Endothelial cell (in vitro differentiated cells): ENCODE measurements at regions not wholly inside any gene's neighbourhood (a gene's known extent, or its start where the extent isn't known, plus 50 kb on each side); places are given as distances from the start of the nearest gene placed in this dataset.

Experiments
- DNase-seq: peaks from one replicate; pipeline ENCODE4 v3.0.0; 2021; ENCODE audit warnings: low spot score
- H3K27ac Mint-ChIP-seq: one replicate; pipeline ENCODE4 v1.8.0; 2021; ENCODE audit warnings: mixed read lengths, inconsistent platforms; ENCODE audit not compliant: unreplicated experiment
- H3K27me3 Mint-ChIP-seq: one replicate; pipeline ENCODE4 v1.8.0; 2021; ENCODE audit warnings: mild to moderate bottlenecking, moderate library complexity, mixed read lengths, inconsistent platforms; ENCODE audit not compliant: unreplicated experiment
- H3K36me3 Mint-ChIP-seq: one replicate; pipeline ENCODE4 v1.8.0; 2021; ENCODE audit warnings: mild to moderate bottlenecking, low read depth, mixed read lengths, inconsistent platforms; ENCODE audit not compliant: unreplicated experiment
- H3K4me1 Mint-ChIP-seq: one replicate; pipeline ENCODE4 v1.8.0; 2021; ENCODE audit warnings: mild to moderate bottlenecking, mixed read lengths, inconsistent platforms; ENCODE audit not compliant: unreplicated experiment
- H3K4me3 Mint-ChIP-seq: one replicate; pipeline ENCODE4 v1.8.0; 2021; ENCODE audit warnings: mild to moderate bottlenecking, mixed read lengths, inconsistent platforms; ENCODE audit not compliant: unreplicated experiment
- H3K9me3 Mint-ChIP-seq: one replicate; pipeline ENCODE4 v1.8.0; 2021; ENCODE audit warnings: mixed read lengths, inconsistent platforms; ENCODE audit not compliant: unreplicated experiment
- TF ChIP-seq, protein P1 (sequence below): fragments of 200-600 bp; sonication (generic); IDR thresholded peaks from one replicate; pipeline ENCODE4 v1.5.0; 2021; ENCODE audit warnings: antibody characterized with exemption; ENCODE audit not compliant: unreplicated experiment

DNA sequence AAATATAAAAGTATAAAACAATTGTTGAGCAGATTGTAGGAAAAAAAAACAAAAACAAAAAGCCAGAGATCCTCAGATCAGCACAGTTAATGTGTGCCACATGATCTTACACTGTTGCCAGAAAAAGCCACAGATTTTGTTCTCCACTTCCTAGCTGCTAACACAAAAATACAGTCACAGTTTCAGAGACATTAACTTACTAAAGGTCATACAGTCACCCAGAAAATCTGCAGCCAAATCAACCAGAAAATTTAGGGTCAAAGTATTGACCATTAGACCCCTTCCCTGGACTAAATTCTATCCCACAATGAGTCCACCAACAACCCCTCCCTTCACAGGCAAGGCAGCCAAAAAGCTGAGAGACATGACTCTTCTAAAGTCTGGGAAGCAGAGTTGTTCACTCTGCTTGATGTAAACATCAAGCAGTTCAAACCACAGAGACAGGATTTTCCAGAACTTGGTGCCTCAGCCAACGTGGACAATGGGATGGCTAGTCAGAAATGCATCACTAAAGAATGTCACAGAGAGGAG is 59.1 kb downstream of the SST start:
- peaks cover 2% of the 10 kb centered on the region for H3K27me3 Mint-ChIP-seq
- no peak overlapping the region for H3K4me3 Mint-ChIP-seq
- TF ChIP-seq, protein P1, sequence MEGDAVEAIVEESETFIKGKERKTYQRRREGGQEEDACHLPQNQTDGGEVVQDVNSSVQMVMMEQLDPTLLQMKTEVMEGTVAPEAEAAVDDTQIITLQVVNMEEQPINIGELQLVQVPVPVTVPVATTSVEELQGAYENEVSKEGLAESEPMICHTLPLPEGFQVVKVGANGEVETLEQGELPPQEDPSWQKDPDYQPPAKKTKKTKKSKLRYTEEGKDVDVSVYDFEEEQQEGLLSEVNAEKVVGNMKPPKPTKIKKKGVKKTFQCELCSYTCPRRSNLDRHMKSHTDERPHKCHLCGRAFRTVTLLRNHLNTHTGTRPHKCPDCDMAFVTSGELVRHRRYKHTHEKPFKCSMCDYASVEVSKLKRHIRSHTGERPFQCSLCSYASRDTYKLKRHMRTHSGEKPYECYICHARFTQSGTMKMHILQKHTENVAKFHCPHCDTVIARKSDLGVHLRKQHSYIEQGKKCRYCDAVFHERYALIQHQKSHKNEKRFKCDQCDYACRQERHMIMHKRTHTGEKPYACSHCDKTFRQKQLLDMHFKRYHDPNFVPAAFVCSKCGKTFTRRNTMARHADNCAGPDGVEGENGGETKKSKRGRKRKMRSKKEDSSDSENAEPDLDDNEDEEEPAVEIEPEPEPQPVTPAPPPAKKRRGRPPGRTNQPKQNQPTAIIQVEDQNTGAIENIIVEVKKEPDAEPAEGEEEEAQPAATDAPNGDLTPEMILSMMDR, result no peak
- DNase-seq, result no peak
- no peaks in the 10 kb centered on the region for H3K36me3 Mint-ChIP-seq
- H3K4me1 Mint-ChIP-seq, result no peaks in the 10 kb centered on the region
- H3K9me3 Mint-ChIP-seq, result no peaks in the 10 kb centered on the region
- H3K27ac Mint-ChIP-seq, result no peak overlapping the region

DNA sequence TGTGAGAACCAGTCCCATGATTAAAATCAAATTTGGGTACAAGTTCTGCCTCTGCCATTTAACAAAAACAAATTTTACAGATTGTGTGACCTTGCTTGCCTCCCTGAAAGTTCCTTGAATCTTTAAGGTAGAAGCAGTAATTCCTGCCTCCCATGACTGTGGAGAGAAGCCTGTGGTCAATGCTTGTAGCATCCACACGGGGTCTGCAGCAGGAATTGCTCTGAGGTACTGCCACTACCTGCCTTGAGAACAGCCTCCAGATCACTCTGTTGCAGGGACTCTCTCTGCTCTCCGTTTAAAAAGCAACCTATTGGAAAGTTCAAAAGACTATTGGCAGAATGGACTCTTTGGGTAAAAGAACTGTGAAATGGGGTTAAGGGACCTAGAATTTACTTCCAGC is 75.9 kb downstream of the SST start:
- TF ChIP-seq, protein P1, result no peak
- H3K4me3 Mint-ChIP-seq, result no peak overlapping the region
- H3K27ac Mint-ChIP-seq, result no peak overlapping the region
- H3K27me3 Mint-ChIP-seq, result peaks cover 1% of the 10 kb centered on the region
- no peaks in the 10 kb centered on the region for H3K36me3 Mint-ChIP-seq
- peaks cover 3% of the 10 kb centered on the region for H3K4me1 Mint-ChIP-seq
- no peak for DNase-seq
- no peaks in the 10 kb centered on the region for H3K9me3 Mint-ChIP-seq

DNA sequence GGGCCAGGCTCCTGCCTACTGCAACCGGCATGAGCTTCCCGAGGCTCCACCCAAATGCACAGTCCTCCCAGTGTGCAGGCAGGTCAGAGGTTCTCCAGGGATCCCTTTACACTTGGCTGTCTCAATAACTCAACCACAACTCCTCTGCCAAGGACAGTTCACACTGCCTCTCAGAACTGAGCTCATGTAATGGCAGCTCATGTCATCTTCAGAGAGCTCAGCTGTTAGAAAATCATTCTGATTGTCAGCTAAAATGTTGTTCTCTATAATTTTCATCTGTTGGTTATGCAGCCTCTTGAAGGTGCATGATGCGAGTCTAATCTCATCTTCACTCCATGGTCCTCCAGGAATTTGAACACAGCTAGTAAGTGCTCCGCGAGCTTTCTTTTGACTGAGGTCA is 76.7 kb downstream of the SST start:
- Mint-ChIP-seq H3K27ac (no peak overlapping the region), H3K4me1 (peaks cover 3% of the 10 kb centered on the region), H3K4me3 (no peak overlapping the region), H3K9me3 (no peaks in the 10 kb centered on the region), H3K36me3 (no peaks in the 10 kb centered on the region), H3K27me3 (no peaks in the 10 kb centered on the region)
- no peak for DNase-seq
- TF ChIP-seq, protein P1, result no peak

DNA sequence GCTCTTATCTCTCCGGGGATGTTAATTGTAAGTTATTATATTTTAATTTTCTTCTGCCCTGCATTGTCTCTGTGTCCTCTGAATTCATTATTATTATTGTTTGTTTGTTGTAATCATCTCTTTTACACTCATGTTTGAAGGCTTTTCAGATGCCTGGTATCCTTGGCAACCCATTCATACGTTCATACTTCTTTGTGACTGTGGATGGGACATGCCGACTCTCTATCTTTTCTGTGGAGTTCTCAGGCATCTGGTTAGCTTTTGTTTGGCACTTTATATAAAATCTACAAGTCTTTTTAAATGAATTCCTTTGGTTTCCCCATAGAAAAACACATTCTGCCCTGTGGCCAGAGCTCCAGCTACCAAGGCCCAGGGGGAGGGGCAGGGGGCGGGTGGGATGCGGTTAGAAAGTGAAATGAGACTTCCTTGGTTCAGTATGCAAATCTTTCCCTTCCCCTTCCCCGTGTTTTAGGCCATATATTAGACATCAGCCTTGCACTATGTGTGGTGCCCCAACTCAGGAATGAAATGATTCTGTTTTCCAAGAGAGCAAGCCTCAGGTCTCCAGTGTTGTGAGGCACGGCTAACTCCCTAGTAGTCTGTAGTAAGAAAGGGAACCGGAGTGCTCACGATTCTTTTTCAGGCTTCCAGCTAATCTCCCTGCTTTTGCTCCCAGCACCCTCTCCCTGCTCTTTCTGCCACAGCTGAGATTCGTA is 79.2 kb downstream of the SST start:
- Mint-ChIP-seq H3K36me3 (no peaks in the 10 kb centered on the region), H3K27me3 (no peaks in the 10 kb centered on the region), H3K9me3 (no peaks in the 10 kb centered on the region), H3K4me1 (peaks cover 3% of the 10 kb centered on the region), H3K4me3 (no peak overlapping the region), H3K27ac (no peak overlapping the region)
- DNase-seq, result no peak
- TF ChIP-seq, protein P1, result no peak

DNA sequence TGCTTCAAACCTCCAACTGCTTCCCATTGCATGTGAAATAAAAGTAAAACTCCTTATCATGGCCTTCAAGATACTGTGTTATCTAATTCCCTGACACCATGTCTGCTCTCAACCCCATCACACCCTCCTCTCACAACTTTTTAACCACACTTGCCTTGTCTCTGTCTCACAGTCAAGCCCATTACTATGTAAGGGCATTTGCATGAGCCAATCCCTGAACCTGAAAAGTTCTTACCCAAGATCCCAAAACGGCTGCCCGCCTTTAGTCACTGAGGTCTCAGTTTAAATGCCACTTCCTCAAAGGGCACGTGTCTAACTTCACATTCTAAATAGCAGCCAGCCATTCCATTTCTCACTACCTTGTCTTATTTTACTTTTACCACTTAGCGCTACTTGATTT is 83.1 kb downstream of the SST start:
- DNase-seq, result no peak
- TF ChIP-seq, protein P1, result no peak
- Mint-ChIP-seq H3K27me3 (no peaks in the 10 kb centered on the region), H3K4me3 (no peak overlapping the region), H3K9me3 (no peaks in the 10 kb centered on the region), H3K27ac (no peak overlapping the region), H3K36me3 (no peaks in the 10 kb centered on the region), H3K4me1 (no peaks in the 10 kb centered on the region)
